ENCODE measurements at regions not wholly inside any gene's neighbourhood (a gene's known extent, or its start where the extent isn't known, plus 50 kb on each side); places are given as distances from the start of the nearest gene placed in this dataset.
"Not testable (repeated sequence)": the region's sequence is repeated elsewhere in the genome, so short reads cannot be mapped to it uniquely, and the experiment has no call there.

DNA sequence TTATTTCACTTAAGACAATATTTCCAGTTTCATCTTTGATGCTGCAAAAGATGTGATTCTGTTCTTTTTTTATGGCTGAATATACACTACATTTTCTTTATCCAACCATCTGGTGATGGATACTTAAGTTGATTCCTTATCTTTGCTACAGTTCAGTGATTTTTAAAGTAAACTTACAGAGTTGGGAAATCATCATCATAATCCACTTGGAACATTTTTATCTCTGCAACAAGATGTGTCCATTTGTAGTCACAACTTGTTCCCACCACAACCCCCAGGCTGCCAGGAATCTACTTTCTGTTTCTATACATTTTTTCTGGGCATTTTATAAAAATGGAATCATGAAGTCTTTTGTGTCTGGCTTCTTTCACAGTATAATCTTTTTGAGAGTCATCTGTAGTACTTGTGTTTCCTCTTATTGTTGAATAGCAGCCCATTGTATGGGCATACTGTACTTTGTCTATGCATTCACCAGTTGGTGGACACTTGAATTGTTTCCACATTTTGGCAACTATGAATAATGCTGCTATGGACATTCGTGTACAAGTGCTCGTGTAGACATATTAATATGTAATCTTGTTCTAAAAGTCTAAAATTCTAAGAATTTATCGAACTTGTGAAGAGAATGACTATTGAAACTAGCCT is 212.5 kb upstream of the DDHD1 start:
- ATAC-seq (no peak), DNase-seq (no peak)
- intact Hi-C loops (cut with DNase I) = no loop called here

DNA sequence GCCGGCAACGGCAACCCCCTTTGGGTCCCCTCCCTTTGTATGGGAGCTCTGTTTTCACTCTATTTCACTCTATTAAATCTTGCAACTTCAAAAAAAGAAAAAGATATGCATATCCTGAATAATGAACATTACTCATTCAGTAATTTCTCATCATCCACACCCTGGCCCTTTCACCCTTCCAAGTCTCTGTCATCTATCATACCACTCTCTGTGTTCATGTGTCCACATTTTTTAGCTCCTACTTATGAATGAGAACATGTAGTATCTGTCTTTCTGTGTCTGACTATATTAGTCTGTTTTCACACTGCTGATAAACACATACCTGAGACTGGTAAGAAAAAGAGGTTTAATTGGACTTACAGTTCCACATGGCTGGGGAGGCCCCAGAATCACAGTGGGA is 209.8 kb upstream of the DDHD1 start:
- intact Hi-C loops (cut with DNase I); DNase-seq: not testable (repeated sequence)
- ATAC-seq = peak in 1 of 2 donors; percentile 54

DNA sequence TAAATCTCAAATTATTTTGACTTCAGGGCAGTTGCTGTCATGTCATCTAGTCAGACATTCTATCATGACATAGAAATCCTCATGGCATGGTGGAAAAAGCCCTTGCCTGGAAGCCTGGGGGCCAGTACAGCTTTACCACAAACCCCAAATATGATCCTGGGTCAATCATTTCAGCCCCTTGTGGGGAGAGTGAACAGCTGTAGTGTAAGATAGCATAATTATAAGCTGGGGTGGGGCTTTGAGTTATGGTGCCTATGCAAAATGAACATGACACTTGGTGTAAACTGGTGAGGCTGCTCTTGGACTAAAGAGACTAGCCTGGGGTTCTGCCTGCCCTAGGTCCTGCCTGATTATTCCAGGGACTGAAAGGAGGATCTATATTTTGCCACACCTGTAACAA is 207.7 kb upstream of the DDHD1 start:
- intact Hi-C loops (cut with DNase I) = no loop called here
- no peak for ATAC-seq
- DNase-seq = no peak

DNA sequence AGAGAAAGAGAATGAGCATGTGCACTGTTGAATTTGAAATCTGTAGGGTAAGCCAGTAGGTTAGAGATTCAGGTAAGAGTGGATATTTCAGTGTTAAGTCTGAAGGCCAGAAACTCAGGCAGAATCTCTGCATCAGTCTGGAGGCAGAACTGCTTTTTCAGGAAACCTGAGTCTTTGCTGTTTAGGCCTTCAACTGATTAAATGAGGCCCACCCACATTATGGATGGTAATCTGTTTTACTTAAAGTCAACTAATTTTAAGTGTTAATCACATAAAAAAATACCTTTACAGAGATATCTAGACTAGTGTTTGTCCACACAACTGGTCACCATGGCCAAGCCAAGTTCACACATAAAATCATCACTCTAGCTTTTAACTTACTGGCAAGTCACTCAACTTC is 205.0 kb upstream of the DDHD1 start:
- DNase-seq (no peak), ATAC-seq (no peak)
- intact Hi-C loops (cut with DNase I) = no loop called here

DNA sequence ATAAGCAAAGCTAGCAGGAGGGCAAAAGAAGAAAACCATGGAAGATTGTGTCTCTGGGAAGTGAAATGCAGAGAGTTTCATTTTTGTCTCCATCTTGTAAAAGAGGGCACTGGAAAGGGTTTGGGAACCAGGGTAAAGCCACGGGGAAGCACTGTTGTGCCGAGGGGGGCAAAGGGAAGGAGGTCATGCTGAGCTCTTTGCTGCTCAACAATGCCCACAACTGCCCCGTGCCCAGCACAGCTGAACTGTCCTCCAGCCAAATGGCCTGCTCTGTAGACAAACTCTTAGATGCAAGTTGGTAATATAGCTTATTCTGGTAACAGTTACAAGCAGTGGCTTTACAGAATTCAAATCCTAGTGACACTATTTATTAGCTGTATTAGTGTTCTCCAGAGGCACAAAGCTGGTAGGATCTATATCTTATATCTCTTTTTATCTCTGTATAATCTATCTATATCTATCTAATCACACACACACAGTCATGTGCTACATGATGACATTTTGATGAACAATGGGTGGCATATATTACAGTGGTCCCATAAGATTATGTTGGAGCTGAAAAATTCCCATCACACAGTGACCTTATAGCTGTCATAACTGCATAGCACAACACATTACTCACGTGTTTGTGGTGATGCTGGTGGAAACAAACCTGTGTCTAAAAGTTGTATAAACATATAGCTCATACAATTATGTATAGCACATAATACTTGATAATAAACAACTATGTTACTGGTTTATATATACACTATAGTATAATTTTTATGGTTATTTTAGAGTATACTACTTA is 203.4 kb upstream of the DDHD1 start:
- ATAC-seq = no peak
- DNase-seq = no peak
- intact Hi-C loops (cut with DNase I) = no loop called here

DNA sequence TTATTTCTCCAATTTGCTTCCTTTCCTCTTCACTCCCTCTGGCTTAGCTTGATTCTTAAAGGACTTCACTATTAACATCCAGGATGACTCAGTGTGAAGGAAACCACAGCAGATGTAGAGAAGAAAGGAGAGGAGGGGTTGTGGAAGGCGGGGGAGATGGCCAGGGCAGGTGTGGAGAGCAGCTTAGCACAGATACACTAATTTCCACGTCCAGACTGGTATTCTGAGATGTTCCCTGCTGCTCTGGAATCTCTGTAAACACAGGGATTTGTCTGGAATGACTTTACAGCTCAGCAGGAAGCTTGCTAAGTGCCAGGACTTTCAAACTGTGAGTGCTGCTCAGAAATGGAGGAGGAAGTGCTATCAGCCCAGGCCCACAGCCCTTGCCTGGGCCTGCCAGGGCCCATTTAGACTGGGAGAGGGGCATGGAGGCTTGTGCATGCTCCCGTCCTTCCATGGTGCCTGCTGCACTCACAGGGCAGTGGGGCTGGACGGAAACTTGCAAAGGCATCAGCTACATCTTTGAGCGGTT is 202.5 kb upstream of the DDHD1 start:
- DNase-seq (no peak), ATAC-seq (peak in 1 of 2 donors; percentile 81)
- intact Hi-C loops (cut with DNase I) = no loop called here

DNA sequence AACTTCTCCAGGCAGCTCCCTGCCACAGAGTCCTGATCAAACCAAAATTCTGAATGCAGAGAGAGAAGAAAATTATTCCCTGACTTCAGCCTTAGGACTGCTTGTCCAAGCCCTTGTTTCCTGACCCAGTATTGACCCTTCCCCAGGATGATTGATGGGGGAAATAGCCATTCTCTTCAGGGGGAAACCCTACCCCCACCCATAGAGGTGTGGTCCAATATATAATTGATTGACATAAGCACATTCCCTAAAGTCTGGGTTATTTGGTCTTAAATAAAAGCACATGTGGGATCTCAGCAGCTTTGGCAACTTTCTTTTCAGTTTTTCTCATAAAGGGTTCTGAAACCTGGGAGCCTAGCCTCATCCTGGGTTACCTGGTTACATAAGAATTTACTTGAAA is 201.2 kb upstream of the DDHD1 start:
- ATAC-seq (no peak), DNase-seq (no peak)
- intact Hi-C loops (cut with DNase I) = no loop called here

DNA sequence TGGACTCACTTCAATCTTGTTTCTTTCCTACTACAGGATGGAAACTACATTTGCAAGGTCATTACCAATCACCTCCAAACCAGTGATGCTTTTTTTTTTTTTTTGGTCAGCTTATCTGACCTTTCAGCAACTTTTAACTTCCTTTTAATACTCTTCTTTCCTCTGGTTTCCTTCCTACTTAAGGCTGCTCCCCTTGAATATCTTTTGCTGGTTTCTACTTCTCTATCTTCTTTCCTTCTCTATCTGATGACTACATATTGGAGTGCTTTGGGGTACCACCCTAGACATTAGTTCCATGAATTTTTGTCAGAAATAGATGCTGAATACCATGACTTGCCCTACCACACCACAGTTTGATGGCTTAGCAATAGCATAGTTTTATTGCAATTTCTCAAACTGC is 197.7 kb upstream of the DDHD1 start:
- ATAC-seq (no peak), DNase-seq (no peak)
- intact Hi-C loops (cut with DNase I) = no loop called here

DNA sequence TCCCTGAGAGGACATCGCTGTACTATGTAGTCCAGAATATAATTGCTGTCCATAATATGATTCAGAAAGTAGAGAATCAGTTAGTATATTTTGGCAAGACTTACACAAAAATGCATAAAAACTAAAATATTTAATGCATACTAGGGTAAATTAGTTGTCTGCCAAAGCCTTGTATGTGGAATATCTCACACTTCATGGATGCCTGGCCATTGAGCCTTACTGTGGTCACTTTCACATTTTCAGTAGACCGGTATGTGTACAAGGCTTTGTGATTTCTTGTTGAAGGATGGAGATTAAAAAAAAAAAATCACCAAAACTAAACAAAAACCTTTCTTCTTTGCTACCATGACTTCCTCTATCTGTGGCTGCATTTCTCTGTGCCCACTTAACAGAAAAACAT is 197.3 kb upstream of the DDHD1 start:
- DNase-seq = no peak
- intact Hi-C loops (cut with DNase I) = no loop called here
- no peak for ATAC-seq

DNA sequence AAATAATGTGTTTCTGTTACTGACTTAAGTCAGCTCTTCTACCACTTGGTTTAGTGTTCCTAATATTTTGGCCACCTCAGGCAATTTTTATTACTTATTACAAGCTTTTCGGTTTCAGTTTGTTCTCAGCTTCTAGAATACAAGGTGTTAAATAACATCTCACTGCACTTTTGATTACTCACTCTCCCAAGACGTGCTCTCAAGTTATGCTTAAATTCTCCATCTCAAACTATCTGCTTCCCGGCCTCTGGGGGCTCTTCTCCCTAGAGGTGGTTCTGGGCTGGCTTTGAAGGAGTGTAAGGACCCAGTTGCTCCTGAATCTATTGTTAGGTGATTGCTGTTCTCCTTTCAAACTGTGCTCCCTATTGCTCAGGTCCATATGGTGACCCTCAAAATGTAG is 193.9 kb upstream of the DDHD1 start:
- DNase-seq (no peak), ATAC-seq (no peak)
- intact Hi-C loops (cut with DNase I) = no loop called here

DNA sequence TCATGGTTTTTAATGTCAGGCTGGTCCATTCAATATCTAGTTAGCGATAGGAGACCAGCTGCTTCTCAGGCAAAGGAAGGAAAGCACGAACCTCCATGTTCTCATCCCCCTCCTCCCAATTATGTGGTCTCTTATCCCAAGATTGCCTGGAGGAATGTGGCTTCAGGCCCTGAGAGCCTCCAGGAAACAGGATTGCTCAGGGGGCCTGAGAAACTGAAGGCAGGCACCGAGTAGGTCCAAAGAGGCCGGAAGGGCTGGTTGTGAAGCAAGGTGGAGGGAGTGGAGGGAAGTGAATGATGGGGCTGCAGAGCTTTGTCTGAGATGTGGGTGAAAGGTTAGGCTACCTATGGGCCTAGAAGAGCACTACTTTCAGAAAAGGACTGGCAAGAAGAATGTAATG is 188.2 kb upstream of the DDHD1 start:
- DNase-seq (no peak), ATAC-seq (no peak)
- intact Hi-C loops (cut with DNase I) = no loop called here

DNA sequence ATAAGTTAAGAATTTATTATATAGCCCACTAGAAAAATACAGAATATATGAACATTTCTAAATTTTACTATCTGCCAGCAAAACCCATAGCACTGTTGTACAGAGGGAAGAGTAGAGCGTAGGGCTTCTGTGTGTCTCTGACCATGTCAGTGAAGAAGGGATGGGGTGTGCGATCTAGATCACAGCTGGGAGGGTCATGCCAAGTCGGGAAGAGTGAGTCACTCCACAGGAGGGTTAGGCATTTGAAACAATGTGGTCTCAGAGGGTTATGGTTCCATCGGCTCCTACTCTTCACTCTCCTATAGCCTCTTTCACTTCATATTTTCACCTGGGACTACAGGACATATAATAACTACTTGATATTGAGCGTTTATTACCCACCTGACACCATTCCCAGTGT is 185.1 kb upstream of the DDHD1 start:
- intact Hi-C loops (cut with DNase I) = no loop called here
- ATAC-seq (peak in 1 of 2 donors; percentile 58), DNase-seq (no peak)

DNA sequence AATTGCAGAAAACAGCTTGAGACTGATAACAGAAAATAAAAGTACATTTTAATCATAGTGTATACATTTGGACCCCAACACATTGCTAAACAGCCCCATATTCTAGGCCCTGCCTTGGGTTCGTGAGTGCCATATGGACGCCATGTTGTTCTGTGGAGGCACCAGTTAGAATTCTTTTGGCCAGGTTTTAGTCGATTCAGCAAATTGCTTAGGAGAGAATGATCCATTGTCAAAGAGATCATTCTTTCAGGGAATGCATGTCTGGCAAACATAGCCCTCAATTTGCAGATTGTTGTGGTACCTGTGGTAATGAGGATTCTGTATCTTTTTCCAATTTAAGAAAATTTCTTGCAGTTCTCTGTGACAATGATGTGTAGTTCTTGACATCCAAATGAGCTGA is 183.6 kb upstream of the DDHD1 start:
- intact Hi-C loops (cut with DNase I) = no loop called here
- ATAC-seq (no peak), DNase-seq (no peak)

DNA sequence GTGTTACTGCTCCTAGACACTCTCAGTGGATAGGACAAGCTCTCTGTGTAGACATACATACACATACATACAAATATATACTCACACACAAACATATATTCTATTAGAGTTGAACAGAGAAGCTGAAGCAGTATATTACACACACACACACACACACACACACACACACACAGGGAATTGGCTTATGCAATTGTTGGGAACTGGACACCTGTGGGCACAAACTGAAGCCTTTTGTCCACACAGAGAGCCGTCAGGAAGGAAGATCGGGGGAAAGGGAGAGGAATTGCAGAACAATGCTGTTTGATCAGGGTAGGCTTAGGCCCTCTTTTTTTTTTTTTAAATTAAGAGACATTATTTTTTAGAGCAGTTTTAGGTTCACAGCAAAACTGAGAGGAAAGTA is 180.7 kb upstream of the DDHD1 start:
- no peak for DNase-seq
- ATAC-seq = no peak
- intact Hi-C loops (cut with DNase I) = no loop called here

DNA sequence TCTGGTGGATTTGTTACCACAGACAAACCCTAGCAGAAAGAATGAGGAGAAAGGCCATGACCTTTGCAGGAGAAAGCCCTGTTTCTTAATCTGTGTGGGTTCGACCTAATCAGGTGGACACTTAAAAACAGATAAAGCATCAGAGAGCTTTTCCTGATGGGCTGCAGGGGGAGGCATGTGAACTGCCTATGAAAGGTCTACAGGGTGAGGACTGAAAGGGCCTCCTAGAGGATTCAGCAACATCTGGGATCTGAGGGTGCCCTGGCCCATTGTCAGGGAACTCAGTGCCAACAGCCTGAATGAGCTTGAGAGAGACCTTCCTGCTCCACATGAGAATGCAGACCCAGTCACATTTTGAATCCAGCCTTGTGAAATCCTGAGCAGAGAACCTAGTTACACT is 178.8 kb upstream of the DDHD1 start:
- intact Hi-C loops (cut with DNase I) = no loop called here
- ATAC-seq (no peak), DNase-seq (no peak)

DNA sequence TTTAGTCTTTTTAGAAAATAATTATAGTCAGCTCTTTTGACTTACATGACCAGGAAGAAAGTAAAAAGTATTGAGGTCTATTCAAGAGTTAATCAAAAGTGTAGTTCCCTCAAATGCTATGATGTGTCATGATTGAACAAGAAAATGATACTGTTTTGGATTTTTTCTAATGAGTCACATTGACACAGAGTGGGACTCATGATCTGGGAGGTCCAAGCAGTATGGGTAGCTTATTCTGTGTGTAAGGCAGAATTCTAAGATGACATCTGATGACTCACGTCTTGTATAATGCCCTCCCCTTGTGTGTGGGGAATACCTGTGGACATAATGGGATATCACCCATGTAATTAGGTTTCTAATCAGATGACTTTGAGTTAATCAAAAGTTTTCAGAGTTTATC is 178.1 kb upstream of the DDHD1 start:
- ATAC-seq (no peak), DNase-seq (no peak)
- intact Hi-C loops (cut with DNase I) = no loop called here

DNA sequence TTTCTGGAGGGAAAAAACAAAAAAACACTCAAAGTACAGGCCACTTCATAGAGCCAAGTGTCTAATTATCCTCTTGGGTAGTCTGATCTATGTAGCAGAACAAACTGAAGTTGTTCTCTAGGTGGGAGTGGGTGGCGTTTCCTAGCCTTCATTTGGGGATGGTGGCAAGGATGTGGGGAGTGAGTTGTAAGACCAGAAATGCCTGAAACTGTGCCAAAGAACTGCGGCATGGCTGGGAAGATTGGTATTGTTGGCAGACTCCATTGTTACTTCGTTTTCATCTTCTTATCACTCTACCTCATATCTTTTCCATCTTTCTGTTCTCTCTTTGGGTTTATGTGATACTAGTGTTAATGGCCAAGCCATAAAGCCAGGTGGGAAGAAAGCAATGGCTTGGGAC is 177.3 kb upstream of the DDHD1 start:
- intact Hi-C loops (cut with DNase I) = no loop called here
- ATAC-seq (no peak), DNase-seq (no peak)

DNA sequence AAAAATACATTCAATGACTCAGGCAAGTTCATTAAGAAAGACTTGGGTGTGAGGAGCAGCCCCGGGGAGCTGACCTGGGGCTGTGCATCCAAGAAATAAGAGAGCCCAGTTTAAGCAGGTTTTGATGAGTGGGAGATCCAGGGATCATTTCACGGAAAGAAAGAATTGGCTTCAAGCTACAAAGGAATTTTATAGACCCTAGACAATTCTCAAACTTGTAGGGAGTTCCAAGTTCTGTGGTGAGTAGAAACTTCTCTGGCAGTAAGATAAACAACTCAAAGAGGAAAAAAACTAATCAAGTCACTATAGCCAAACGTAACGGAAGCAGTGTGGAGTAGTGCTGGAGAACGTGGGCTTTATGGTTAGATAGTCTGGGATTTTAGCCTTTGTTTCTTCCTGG is 175.7 kb upstream of the DDHD1 start:
- intact Hi-C loops (cut with DNase I) = no loop called here
- DNase-seq (no peak), ATAC-seq (no peak)

DNA sequence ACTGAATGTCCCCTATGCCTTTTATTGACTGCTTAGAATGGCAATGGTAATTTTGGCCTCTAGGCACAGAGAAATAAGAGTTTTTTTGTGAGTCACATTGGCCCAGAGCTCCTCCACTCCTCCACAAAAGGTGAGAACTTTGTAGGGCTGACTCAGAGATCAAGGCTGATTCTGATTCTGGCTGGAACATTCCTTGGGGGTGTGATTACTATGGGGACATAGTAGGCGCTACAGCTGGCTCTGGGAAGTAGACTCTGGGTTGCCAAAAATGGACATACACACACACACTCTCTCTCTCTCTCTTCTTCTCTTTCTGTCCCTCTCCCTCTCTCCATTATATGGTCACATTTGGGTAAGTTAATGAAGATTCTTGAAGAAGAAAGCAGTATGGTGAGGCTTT is 174.6 kb upstream of the DDHD1 start:
- DNase-seq = no peak
- ATAC-seq = peak in 1 of 2 donors; percentile 94
- intact Hi-C loops (cut with DNase I) = no loop called here

DNA sequence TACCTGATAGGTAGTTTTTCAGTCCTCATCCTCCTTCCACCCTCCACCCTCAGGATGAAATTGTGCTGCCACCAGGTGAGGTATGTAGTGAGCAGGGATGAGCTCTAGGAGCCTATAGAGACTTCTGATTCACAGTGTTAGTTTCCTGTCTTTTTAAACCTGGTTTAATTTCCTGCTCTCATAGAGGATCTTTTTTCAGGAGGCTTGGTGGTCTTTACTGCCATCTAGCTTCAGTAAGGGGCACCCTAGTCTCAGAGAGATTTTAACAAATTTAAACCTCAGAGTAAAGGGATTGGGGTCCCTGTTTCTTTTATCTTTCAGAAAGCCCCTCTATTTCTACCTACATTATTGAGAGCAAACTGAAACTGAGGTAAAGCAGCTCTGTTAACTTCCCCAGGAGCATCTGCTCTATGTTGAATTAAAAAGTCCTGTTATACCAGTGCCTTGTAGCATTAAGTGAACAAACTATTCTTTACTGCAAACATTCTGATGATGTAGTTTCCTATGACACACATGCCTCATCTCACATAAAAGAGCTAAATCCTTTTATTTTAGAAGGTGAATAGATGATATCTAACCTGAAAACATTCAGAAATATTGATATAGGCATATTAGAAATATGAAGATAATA is 172.2 kb upstream of the DDHD1 start:
- intact Hi-C loops (cut with DNase I) = no loop called here
- ATAC-seq = no peak

DNA sequence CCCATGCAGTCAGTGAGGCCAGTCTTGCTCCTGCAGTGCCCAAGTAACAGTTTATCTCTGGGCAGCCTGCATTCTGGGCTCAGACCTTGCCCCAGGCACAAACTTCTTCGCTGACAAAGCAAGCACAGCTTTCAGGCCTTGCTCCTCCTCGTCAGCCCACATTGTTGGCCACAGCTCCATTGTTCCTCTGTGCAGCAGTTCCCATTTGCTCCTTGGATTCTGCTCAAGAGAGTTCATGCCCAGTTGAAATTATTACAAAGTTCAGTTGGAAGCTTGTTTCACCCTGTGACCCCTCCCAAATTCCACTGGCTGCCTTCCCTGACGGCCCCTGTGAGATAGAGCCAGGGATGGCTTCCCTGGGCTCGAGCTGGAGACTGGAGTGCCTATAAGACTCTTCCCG is 163.4 kb upstream of the DDHD1 start:
- ATAC-seq = peak in 1 of 2 donors; percentile 77
- intact Hi-C loops (cut with DNase I) = no loop called here
- DNase-seq = no peak

More for the DNA sequence above, 172.2 kb upstream of the DDHD1 start:
- no peak for DNase-seq
